Caco-2 (cell line): ENCODE measurements at regions not wholly inside any gene's neighbourhood (a gene's known extent, or its start where the extent isn't known, plus 50 kb on each side); places are given as distances from the start of the nearest gene placed in this dataset.

Experiments used
- BruUV-seq: library from RNA; stranded (reverse); fragments of 400-500 nt; replicated peaks from 2 replicates; lab custom pipeline; 2021; lab: Mats Ljungman, UMichigan
- CTCF ChIA-PET: fragments of 300-600 bp; sonication (Branson Sonifier 250); formaldehyde crosslinking; loops from one replicate; lab custom pipeline; 2022; ENCODE audit warnings: antibody characterized with exemption; lab: Charles Lee
- POLR2A ChIA-PET: fragments of 300-600 bp; sonication (Branson Sonifier 250); formaldehyde crosslinking; loops from one replicate; lab custom pipeline; 2022; ENCODE audit warnings: antibody characterized with exemption; lab: Charles Lee
- DNase-seq, 2 experiments: peaks; one replicate each; pipeline versions ENCODE4 v3.0.0 to v3.0.0-alpha.2; 2020 to 2022
- H3K27me3 ChIP-seq: replicated peaks from 2 replicates; pipeline ENCODE4 v1.6.0; 2011; ENCODE audit warnings: low read length; ENCODE audit not compliant: control insufficient read depth, insufficient read depth
- H3K36me3 ChIP-seq: 2 replicates; pipeline ENCODE4 v1.5.1; 2011; ENCODE audit warnings: low read length; ENCODE audit not compliant: control insufficient read depth, insufficient read depth
- H3K4me1 ChIP-seq: fragments of 250-450 bp; sonication (Bioruptor Pico); 2 replicates; pipeline ENCODE4 v1.5.1; 2020; ENCODE audit warnings: mild to moderate bottlenecking
- H3K4me3 ChIP-seq: 2 replicates; pipeline ENCODE4 v1.5.1; 2011; ENCODE audit warnings: low read depth, mild to moderate bottlenecking, control low read depth, low read length
- H3K9me3 ChIP-seq: fragments of 250-450 bp; sonication (Bioruptor Pico); 2 replicates; pipeline ENCODE4 v1.5.1; 2020; ENCODE audit warnings: mild to moderate bottlenecking, moderate library complexity
- H3K27ac Mint-ChIP-seq: one replicate; pipeline ENCODE4 v1.8.0; 2022; ENCODE audit warnings: mixed read lengths; ENCODE audit not compliant: unreplicated experiment
- H3K27me3 Mint-ChIP-seq: one replicate; pipeline ENCODE4 v1.8.0; 2022; ENCODE audit warnings: mixed read lengths; ENCODE audit not compliant: insufficient read depth, unreplicated experiment
- H3K36me3 Mint-ChIP-seq: one replicate; pipeline ENCODE4 v1.8.0; 2022; ENCODE audit warnings: mild to moderate bottlenecking, mixed read lengths; ENCODE audit not compliant: insufficient read depth, unreplicated experiment
- H3K4me1 Mint-ChIP-seq: one replicate; pipeline ENCODE4 v1.8.0; 2022; ENCODE audit warnings: low read depth, mixed read lengths; ENCODE audit not compliant: unreplicated experiment
- H3K4me3 Mint-ChIP-seq: one replicate; pipeline ENCODE4 v1.8.0; 2022; ENCODE audit warnings: mild to moderate bottlenecking, moderate library complexity, mixed read lengths; ENCODE audit not compliant: unreplicated experiment
- H3K9me3 Mint-ChIP-seq: one replicate; pipeline ENCODE4 v1.8.0; 2022; ENCODE audit warnings: mixed read lengths; ENCODE audit not compliant: unreplicated experiment
- CTCF ChIP-seq, 2 experiments: fragments of 200-600 bp in 1 of 2; IDR thresholded peaks; 1 replicate in 1 of 2; 2 replicates in 1 of 2; pipeline versions ENCODE4 v1.5.1 to v1.8.0; 2011 to 2022; ENCODE audit warnings: antibody characterized with exemption in 1 of 2, control low read depth in 1 of 2, inconsistent platforms in 1 of 2, low read depth in 1 of 2, low read length in 1 of 2, mild to moderate bottlenecking in 1 of 2, moderate library complexity in 1 of 2; ENCODE audit not compliant: insufficient read depth in 1 of 2, severe bottlenecking in 1 of 2, unreplicated experiment in 1 of 2
- intact Hi-C: fragments of 100-400 bp; cut with micrococcal nuclease; formaldehyde crosslinking; loops from one replicate; pipeline ENCODE4 v1.10.0; 2022; ENCODE audit not compliant: unreplicated experiment

- Histone ChIP-seq H3K27me3 (no peaks in the 10 kb centered on the region), H3K36me3 (no peaks in the 10 kb centered on the region), H3K4me1 (no peaks in the 10 kb centered on the region), H3K4me3 (no peak overlapping the region), H3K9me3 (no peaks in the 10 kb centered on the region; the same call in 1 of the 2 replicates)
- no peaks in the 10 kb centered on the region for H3K9me3 Mint-ChIP-seq
- no peaks in the 10 kb centered on the region for H3K4me1 Mint-ChIP-seq
- no peaks in the 10 kb centered on the region for H3K27me3 Mint-ChIP-seq
- H3K36me3 Mint-ChIP-seq, result no peaks in the 10 kb centered on the region
- intact Hi-C loops, result no loop called here
- DNase-seq, result no peak
- no peak for TF ChIP-seq CTCF (IDR thresholded peaks at IDR 0.05; ENCODE audit: insufficient read depth in 1 of 2, low read depth in 1 of 2, low read length in 1 of 2, severe bottlenecking in 1 of 2, unreplicated experiment in 1 of 2)
- no peak overlapping the region for H3K27ac Mint-ChIP-seq
- ChIA-PET CTCF (no interaction called here), POLR2A (no interaction called here)
- no peak overlapping the region for H3K4me3 Mint-ChIP-seq
- BruUV-seq, result no TSS peak
These were observed 1127.1 kb upstream of the DDX18 start for GRCh38 chr2:116687371-116687770.

- Mint-ChIP-seq H3K4me1 (no peaks in the 10 kb centered on the region), H3K36me3 (no peaks in the 10 kb centered on the region), H3K9me3 (no peaks in the 10 kb centered on the region), H3K27ac (no peak overlapping the region), H3K27me3 (no peaks in the 10 kb centered on the region), H3K4me3 (no peak overlapping the region)
- POLR2A ChIA-PET, result no interaction called here
- no peaks in the 10 kb centered on the region; the same call in 1 of the 2 replicates for H3K9me3 ChIP-seq
- no peak for DNase-seq
- H3K4me1 ChIP-seq, result no peaks in the 10 kb centered on the region
- BruUV-seq, result no TSS peak
- H3K27me3 ChIP-seq, result no peaks in the 10 kb centered on the region
- no peak overlapping the region for H3K4me3 ChIP-seq
- no peaks in the 10 kb centered on the region for H3K36me3 ChIP-seq
- CTCF ChIA-PET, result no interaction called here
- no peak for TF ChIP-seq CTCF (IDR thresholded peaks at IDR 0.05; ENCODE audit: insufficient read depth in 1 of 2, low read depth in 1 of 2, low read length in 1 of 2, severe bottlenecking in 1 of 2, unreplicated experiment in 1 of 2)
- intact Hi-C loops, result no loop called here
These were observed 1121.5 kb upstream of the DDX18 start for GRCh38 chr2:116692988-116693387.

GRCh38 chr2:116696223-116696622, 1118.3 kb upstream of the DDX18 start:
- H3K4me1 Mint-ChIP-seq, result no peaks in the 10 kb centered on the region
- intact Hi-C loops, result loop anchor here (5.0 kb wide), 1 partner anchor 256 kb away; no protein-coding TSS in a partner anchor
- H3K36me3 ChIP-seq, result no peaks in the 10 kb centered on the region
- no peaks in the 10 kb centered on the region for H3K27me3 ChIP-seq
- ChIA-PET CTCF (no interaction called here), POLR2A (no interaction called here)
- no peaks in the 10 kb centered on the region for H3K9me3 ChIP-seq
- no peaks in the 10 kb centered on the region for H3K9me3 Mint-ChIP-seq
- no TSS peak for BruUV-seq
- H3K4me1 ChIP-seq, result no peaks in the 10 kb centered on the region
- TF ChIP-seq CTCF (IDR thresholded peaks at IDR 0.05; ENCODE audit: insufficient read depth in 1 of 2, low read depth in 1 of 2, low read length in 1 of 2, severe bottlenecking in 1 of 2, unreplicated experiment in 1 of 2), result no peak
- no peak overlapping the region for H3K27ac Mint-ChIP-seq
- no peaks in the 10 kb centered on the region for H3K36me3 Mint-ChIP-seq
- no peak overlapping the region for H3K4me3 Mint-ChIP-seq
- H3K4me3 ChIP-seq, result no peak overlapping the region
- peak in 1 of 2 experiments; percentile 4 for DNase-seq
- no peaks in the 10 kb centered on the region for H3K27me3 Mint-ChIP-seq
